Fibroblast of skin of left biceps (primary cell): ENCODE measurements at regions not wholly inside any gene's neighbourhood (a gene's known extent, or its start where the extent isn't known, plus 50 kb on each side); places are given as distances from the start of the nearest gene placed in this dataset.
"Not testable (repeated sequence)": the region's sequence is repeated elsewhere in the genome, so short reads cannot be mapped to it uniquely, and the experiment has no call there.

Experiments
- DNase-seq, 2 experiments: peaks; one replicate each; pipeline ENCODE4 v3.0.0-alpha.2; 2013; ENCODE audit warnings: low read depth in 2 of 2

DNA sequence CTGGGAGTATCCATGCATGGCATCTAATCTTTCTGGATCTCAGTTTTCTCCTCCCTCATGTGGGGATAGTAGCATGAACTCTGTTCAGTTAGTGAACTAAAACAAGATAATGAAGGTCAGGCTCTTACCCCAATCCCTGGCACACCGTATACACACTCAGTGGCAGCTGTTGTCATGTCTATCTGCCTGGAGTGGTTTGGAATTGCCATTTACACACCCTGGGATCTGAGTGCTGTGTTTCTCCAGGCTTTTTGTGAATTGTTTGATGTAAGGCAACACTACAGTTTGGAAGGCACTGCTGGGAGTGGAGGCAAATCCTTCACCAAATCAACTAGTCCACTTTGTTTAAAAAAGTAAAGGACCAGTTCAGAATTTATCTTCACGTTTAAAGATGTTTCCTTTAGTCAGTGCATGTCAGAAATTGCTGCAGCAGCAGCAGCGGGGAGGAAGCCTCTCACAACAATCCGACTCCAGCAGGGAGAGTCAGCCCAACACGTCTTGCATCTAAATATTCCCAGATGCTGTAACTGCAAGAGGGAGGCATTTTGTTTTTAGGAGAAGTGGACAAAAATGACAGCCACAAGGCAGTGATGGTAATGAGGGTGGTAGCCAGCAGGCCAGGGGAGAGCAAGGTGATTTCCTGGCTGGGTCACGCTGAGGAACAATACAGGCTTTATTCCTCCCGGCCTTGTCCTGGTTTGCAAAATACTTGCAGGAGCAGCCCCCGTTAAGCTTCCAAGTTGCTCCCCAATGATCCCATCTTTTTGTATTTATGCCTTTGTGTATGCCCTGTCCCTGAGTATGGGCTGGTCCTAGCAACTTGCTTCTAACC, 128.5 kb upstream of the LRIG1 start:
- no peak for DNase-seq

GRCh38 chr3:66629982-66630368, 129.2 kb upstream of the LRIG1 start:
- no peak for DNase-seq

DNA sequence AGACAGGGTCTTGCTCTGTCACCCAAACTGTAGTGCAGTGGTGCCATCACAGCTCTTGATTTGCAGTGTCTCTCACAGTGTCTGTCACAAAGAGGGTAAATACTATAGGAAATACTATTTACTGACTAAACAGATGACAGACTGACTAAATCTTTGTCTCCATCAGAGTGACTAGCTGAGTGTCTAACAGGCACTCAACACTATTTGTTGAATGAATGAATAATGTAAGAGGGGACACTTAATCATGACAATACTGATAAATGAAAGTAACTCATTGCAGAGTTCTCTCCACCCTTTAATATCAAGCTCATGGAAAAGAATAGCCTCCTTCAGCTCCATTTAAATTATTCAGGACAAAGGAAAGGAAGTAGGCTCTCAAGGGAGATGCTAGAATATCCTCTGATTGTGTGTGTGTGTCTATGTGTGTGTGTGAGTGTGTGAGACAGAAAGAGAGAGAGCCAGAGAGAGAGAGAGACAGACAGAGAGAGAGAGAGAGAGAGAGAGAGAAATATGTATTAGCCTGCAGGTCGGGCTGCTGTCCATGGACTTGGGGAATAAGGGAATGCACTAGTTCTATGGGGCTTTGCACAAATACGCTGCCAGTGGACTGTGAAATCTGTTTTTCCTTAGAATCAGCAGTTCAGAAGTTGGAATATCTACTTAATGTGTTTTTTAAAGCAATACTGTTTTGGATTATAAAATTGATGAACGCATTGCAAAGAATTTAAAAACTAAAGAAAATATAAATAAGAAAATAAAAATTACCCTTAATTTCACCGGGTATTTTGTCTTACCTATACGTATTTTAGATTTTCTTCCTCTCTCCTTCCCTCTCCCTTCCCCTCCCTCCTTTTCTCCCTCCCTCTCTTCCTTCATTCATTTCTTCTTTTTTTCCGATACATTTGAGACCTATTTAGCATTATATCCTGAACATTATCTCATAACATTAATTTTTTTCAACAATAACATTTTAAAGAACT, 132.9 kb upstream of the LRIG1 start:
- DNase-seq: no peak

GRCh38 chr3:66638717-66639116, 137.9 kb upstream of the LRIG1 start:
- DNase-seq: no peak

- DNase-seq: no peak
These were observed 139.1 kb upstream of the LRIG1 start for GRCh38 chr3:66639809-66640356.

DNA sequence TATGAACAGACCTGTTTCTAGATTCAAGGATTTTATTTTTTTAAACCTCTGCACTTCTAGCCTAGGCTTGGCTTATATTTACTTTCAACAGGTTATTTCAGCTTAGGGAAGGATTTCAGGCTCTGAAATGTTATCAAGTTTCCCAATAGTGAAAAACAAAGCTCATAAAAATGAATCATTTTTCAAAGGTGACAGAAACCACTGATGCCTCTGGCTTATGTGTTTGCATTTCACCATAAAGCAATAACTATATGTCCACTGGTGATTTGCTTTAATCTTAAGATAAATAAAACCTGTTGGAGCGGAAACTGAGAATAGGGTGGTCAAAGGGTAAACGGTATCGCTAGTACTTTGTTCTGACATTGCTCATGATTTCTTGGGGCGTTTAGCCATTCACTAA, 141.2 kb upstream of the LRIG1 start:
- DNase-seq: no peak

- DNase-seq: no peak
These were observed 141.7 kb upstream of the LRIG1 start for GRCh38 chr3:66642484-66642883.

- DNase-seq: no peak
These were observed 143.7 kb upstream of the LRIG1 start for GRCh38 chr3:66644549-66644948.

GRCh38 chr3:66648975-66649374, 148.2 kb upstream of the LRIG1 start:
- DNase-seq: no peak

DNA sequence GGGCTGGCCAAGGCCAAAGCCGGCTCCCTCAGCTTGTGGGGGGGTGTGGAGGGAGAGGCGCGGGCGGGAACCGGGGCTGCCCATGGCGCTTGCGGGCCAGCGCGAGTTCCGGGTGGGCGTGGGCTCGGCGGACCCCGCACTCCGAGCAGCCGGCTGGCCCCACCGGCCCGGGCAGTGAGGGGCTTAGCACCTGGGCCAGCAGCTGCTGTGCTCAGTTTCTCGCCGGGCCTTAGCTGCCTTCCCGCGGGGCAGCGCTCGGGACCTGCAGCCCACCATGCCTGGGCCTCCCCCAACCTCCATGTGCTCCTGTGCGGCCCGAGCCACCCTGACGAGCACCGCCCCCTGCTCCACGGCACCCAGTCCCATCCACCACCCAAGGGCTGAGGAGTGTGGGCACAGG, 150.7 kb upstream of the LRIG1 start:
- not testable (repeated sequence) for DNase-seq

- DNase-seq: not testable (repeated sequence)
These were observed 151.3 kb upstream of the LRIG1 start for GRCh38 chr3:66652100-66652499.

DNA sequence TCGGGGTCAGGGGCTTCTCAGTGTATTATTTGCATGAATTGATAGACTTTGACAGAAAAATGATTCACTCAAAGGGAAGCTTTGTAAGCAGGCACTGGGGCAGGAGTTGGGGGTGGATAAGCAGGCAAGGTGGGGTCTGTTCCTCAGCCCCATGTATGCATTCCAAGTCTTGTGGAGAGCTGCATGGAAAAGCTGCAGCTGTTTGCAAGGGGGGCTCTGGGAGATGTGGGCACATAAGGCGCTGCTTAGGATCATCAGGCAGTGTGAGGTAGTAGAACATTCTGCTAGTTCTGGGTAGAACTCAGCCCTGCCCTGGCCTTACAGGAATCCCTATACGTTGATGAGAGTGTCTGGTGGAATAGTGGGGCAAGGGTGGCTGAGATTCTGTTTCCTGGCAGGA, 154.2 kb upstream of the LRIG1 start:
- DNase-seq: no peak

DNA sequence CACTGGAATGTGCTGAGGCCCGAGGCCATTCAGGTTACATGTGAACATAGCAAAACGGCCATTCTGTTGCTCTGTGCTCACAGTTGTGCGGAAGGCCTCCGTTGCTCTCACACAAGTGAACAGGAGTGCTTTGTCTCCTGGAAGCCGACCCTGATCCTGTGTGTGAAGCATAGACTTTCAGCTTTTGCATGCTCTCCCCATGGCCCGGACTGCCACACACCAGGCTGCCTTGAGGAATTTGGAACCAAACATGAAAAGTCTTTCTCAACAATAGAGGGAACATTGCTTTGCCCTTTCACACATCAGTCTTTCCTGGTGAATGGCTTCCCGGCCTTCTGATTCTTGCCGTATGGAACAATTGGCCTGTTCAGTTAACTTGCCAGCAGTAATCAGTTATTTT, 154.8 kb upstream of the LRIG1 start:
- DNase-seq: no peak

DNA sequence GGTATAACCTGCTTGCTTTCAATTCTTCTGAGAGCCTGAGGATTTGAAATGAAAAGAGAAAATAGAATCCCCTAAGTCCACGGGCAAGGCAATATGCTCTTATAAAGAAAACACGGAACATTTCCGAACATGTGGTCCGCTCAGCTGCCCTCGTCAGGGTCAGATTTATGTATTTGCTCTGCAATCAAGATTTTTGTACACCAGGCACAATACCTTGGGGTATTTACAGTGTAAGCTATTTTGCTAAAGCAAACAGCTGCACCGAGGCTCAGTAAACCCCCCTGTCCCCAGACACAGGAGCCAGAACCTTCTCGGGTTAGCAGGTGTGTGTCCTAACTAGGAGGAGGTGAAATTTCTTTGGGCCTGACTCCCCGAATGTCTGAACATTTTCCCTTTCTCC, 155.8 kb upstream of the LRIG1 start:
- no peak for DNase-seq

DNA sequence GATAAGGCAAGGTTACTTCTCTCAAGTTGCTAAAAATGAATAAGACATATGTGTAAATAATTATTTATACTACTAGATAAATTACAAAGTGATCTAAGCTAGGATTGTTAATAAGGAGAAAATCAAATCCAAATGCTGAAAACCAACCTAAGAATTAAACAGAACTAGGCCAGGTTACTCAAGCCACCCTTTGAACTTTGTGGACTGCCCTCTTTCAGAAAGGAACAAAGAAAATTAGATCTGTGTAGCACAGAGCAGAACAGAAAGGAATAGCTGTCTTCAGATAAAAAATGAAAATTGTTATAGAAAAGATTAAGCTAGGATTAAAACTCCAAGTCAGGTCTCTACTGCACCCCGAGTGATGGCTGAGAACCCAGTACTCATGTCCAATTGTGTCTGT, 158.2 kb upstream of the LRIG1 start:
- DNase-seq: no peak

- no peak for DNase-seq
These were observed 160.8 kb upstream of the LRIG1 start for GRCh38 chr3:66661628-66662027.

GRCh38 chr3:66662894-66663293, 162.1 kb upstream of the LRIG1 start:
- no peak for DNase-seq

DNA sequence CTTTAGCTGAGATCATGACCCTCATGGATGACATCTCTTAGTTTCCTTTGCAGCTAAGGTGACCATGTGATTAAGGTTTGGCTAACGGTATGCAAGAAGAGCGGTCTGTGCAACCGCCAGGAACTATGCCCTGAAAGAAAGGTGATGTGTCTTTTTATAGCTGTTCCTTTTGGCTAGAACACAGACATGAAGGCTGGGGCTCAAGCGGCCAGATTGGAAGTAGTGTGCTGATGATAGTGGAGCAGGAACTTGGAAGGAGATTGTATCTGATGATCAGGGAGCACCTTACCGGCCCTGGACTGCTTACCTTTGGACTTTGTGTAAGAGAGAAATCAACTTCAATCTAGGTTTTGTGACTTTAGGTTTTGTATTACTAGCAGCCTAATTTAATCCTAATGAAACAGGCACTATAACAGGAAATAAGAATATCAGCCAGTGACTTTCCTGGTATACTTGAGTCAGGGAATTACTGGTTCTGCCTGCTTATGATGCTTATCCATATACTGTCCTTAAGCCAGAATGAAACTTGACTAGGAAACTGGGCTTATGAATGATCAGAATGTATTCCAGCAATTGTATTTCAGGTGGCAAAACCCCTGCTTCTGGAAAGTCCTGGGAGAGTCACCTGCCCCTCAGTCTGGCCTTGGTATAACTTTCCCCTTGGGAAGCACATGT, 164.3 kb upstream of the LRIG1 start:
- DNase-seq: no peak

GRCh38 chr3:66666362-66666761, 165.5 kb upstream of the LRIG1 start:
- DNase-seq: no peak

- no peak for DNase-seq
These were observed 166.4 kb upstream of the LRIG1 start for GRCh38 chr3:66667263-66667662.

- DNase-seq: no peak
These were observed 170.5 kb upstream of the LRIG1 start for GRCh38 chr3:66671291-66671690.

GRCh38 chr3:66672830-66673229, 172.0 kb upstream of the LRIG1 start:
- DNase-seq: no peak
